ENCODE measurements at regions not wholly inside any gene's neighbourhood (a gene's known extent, or its start where the extent isn't known, plus 50 kb on each side); places are given as distances from the start of the nearest gene placed in this dataset.

DNA sequence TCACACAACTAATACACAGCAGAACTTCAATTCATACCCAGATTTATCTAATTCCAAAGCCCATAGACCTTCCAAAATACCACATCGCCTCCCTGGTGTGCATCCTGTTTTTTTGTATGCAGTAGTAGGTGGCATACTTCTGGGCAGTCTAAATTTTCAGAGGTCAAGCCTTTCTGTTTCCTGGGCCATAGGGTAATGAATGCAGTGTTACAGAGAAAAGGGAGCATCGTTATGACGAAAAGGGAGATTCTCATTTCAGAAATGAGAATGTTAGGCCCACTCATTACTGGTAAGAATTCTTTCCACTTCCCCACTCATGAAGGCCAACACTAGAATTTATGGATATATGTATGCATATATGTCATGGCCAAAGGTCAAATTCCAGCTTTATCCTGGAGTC is 267.8 kb upstream of the ASIC2 start:
- TF ChIP-seq, protein P1, sequence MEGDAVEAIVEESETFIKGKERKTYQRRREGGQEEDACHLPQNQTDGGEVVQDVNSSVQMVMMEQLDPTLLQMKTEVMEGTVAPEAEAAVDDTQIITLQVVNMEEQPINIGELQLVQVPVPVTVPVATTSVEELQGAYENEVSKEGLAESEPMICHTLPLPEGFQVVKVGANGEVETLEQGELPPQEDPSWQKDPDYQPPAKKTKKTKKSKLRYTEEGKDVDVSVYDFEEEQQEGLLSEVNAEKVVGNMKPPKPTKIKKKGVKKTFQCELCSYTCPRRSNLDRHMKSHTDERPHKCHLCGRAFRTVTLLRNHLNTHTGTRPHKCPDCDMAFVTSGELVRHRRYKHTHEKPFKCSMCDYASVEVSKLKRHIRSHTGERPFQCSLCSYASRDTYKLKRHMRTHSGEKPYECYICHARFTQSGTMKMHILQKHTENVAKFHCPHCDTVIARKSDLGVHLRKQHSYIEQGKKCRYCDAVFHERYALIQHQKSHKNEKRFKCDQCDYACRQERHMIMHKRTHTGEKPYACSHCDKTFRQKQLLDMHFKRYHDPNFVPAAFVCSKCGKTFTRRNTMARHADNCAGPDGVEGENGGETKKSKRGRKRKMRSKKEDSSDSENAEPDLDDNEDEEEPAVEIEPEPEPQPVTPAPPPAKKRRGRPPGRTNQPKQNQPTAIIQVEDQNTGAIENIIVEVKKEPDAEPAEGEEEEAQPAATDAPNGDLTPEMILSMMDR (IDR thresholded peaks at IDR 0.05; ENCODE audit: extremely low read depth, low read depth, low read length): no peak
- no peaks in the 10 kb centered on the region for H3K27me3 ChIP-seq (ENCODE audit: insufficient read depth, low read length)
- no peak overlapping the region for H3K4me3 ChIP-seq (ENCODE audit: insufficient read depth, low read length)
- H3K4me1 ChIP-seq (ENCODE audit: insufficient read depth, low read length): no peaks in the 10 kb centered on the region
- no peaks in the 10 kb centered on the region for H4K20me1 ChIP-seq (ENCODE audit: insufficient read depth, low read length)
- no peaks in the 10 kb centered on the region for H3K79me2 ChIP-seq (ENCODE audit: insufficient read depth, low read length)
- H3K36me3 ChIP-seq (ENCODE audit: insufficient read depth, low read length): no peaks in the 10 kb centered on the region
- no peak for DNase-seq (ENCODE audit: insufficient read length, low spot score, missing footprints)
- no peak overlapping the region for H3K27ac ChIP-seq (ENCODE audit: low read depth, low read length)
- H3K9me3 ChIP-seq (ENCODE audit: low read depth, low read length): no peaks in the 10 kb centered on the region
- no peak overlapping the region for H2AFZ ChIP-seq (ENCODE audit: low read length)
- H3K4me2 ChIP-seq (ENCODE audit: insufficient read depth, low read length): no peak overlapping the region

DNA sequence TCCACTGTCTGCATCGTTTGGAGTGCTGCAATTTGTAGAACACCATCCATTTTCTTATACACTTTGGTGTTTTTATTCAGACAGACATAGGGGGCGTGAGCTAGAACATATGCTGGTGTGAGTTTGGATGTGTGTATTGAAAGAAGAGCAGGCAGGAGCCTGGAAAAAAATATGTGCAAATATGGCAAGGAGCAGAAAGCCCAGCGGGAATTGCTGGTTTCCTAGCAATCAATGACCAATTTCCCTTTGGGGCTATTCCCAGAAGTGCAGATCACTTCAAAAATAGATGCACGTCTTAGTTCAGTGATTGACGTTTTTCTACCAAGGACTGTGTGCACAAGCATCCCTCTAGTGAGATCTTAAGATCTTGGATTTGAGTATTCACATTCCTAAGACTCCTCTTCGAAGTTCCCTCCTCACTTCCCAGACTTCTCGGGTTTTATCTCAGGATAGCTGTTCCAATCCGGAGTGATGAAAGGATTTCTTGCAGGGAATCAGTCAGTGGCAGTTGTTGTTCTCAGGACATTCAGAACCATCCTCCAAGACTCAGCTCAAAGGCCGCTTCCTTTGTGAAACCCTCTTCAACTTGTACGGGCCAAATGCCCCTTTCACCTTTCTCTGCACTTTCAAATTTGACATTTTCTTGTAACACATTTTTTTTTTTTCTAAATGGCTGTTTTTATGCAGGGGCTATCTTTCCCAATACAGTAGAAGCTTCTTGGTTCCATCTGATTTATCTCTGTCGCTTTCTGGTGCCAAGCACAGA is 268.7 kb upstream of the ASIC2 start:
- Histone ChIP-seq H4K20me1 (ENCODE audit: insufficient read depth, low read length) (no peaks in the 10 kb centered on the region), H3K9me3 (ENCODE audit: low read depth, low read length) (no peaks in the 10 kb centered on the region), H3K4me3 (ENCODE audit: insufficient read depth, low read length) (no peak overlapping the region), H3K79me2 (ENCODE audit: insufficient read depth, low read length) (no peaks in the 10 kb centered on the region), H3K4me2 (ENCODE audit: insufficient read depth, low read length) (no peak overlapping the region), H3K36me3 (ENCODE audit: insufficient read depth, low read length) (no peaks in the 10 kb centered on the region), H2AFZ (ENCODE audit: low read length) (no peak overlapping the region), H3K4me1 (ENCODE audit: insufficient read depth, low read length) (no peaks in the 10 kb centered on the region), H3K27me3 (ENCODE audit: insufficient read depth, low read length) (no peaks in the 10 kb centered on the region), H3K27ac (ENCODE audit: low read depth, low read length) (no peak overlapping the region)
- TF ChIP-seq, protein P1 (IDR thresholded peaks at IDR 0.05; ENCODE audit: extremely low read depth, low read depth, low read length): no peak
- DNase-seq (ENCODE audit: insufficient read length, low spot score, missing footprints): no peak

DNA sequence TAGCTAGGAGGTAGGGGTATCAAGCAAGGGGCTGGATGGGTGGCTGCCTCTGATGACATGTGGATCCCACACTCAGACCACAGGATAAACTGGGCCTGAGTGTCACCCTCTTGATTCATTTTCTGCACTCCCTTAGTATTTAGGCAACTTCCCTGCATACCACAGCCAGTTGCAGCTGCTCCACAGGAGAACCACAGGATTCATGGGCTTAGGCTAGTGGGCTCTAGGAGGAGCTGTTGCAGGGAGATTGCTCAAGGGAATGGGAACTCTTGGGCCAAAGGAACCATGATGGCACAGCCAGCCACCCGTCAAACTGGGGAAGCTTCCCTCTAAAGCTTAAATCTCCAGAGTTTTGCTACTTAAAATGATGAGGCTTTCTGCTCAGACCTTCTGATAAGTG is 269.7 kb upstream of the ASIC2 start:
- Histone ChIP-seq H3K27me3 (ENCODE audit: insufficient read depth, low read length) (no peaks in the 10 kb centered on the region), H3K36me3 (ENCODE audit: insufficient read depth, low read length) (no peaks in the 10 kb centered on the region), H3K9me3 (ENCODE audit: low read depth, low read length) (no peaks in the 10 kb centered on the region), H3K4me3 (ENCODE audit: insufficient read depth, low read length) (no peak overlapping the region), H3K79me2 (ENCODE audit: insufficient read depth, low read length) (no peaks in the 10 kb centered on the region), H3K4me2 (ENCODE audit: insufficient read depth, low read length) (no peak overlapping the region), H3K27ac (ENCODE audit: low read depth, low read length) (no peak overlapping the region), H3K4me1 (ENCODE audit: insufficient read depth, low read length) (no peaks in the 10 kb centered on the region), H4K20me1 (ENCODE audit: insufficient read depth, low read length) (no peaks in the 10 kb centered on the region), H2AFZ (ENCODE audit: low read length) (no peak overlapping the region)
- no peak for DNase-seq (ENCODE audit: insufficient read length, low spot score, missing footprints)
- TF ChIP-seq, protein P1 (IDR thresholded peaks at IDR 0.05; ENCODE audit: extremely low read depth, low read depth, low read length): no peak

DNA sequence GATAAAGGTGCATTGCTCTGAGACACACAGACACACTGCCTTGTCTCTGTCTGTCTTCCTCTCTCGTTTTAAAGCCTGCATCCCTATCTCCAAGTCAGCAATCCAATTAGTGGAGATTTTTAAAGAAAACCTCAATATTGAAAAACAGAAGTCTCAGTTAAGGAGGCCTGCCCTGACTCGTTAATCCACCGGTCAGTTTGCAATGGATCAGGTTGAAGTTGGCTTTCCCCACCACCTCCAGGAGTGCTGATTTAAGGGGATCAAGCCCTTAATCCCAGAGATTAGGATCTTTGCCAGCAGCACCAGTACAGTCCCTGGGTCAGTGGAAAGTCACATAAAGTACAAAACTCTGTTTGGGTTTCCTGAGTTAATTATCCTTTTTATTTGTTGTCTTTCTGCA is 271.1 kb upstream of the ASIC2 start:
- no peaks in the 10 kb centered on the region for H3K9me3 ChIP-seq (ENCODE audit: low read depth, low read length)
- DNase-seq (ENCODE audit: insufficient read length, low spot score, missing footprints): no peak
- H3K79me2 ChIP-seq (ENCODE audit: insufficient read depth, low read length): no peaks in the 10 kb centered on the region
- no peaks in the 10 kb centered on the region for H4K20me1 ChIP-seq (ENCODE audit: insufficient read depth, low read length)
- TF ChIP-seq, protein P1 (IDR thresholded peaks at IDR 0.05; ENCODE audit: extremely low read depth, low read depth, low read length): no peak
- H2AFZ ChIP-seq (ENCODE audit: low read length): no peak overlapping the region
- H3K27me3 ChIP-seq (ENCODE audit: insufficient read depth, low read length): no peaks in the 10 kb centered on the region
- H3K4me1 ChIP-seq (ENCODE audit: insufficient read depth, low read length): no peaks in the 10 kb centered on the region
- H3K4me2 ChIP-seq (ENCODE audit: insufficient read depth, low read length): no peak overlapping the region
- H3K36me3 ChIP-seq (ENCODE audit: insufficient read depth, low read length): no peaks in the 10 kb centered on the region
- H3K4me3 ChIP-seq (ENCODE audit: insufficient read depth, low read length): no peak overlapping the region
- no peak overlapping the region for H3K27ac ChIP-seq (ENCODE audit: low read depth, low read length)
